AG04450 (cell line): ENCODE measurements at regions not wholly inside any gene's neighbourhood (a gene's known extent, or its start where the extent isn't known, plus 50 kb on each side); places are given as distances from the start of the nearest gene placed in this dataset.

Experiments used
- CTCF ChIA-PET: fragments of 300-600, 350-600 bp; formaldehyde crosslinking; extraction: SDS; loops from one replicate; lab custom pipeline; 2022; ENCODE audit warnings: antibody characterized with exemption, inconsistent platforms; lab: Charles Lee
- POLR2A ChIA-PET: fragments of 350-600 bp; formaldehyde crosslinking; extraction: SDS; loops from one replicate; lab custom pipeline; 2021; ENCODE audit warnings: antibody characterized with exemption, inconsistent platforms; lab: Yijun Ruan, JAX
- DNase-seq: peaks from one replicate; pipeline ENCODE4 v3.0.0-alpha.2; 2011; ENCODE audit warnings: low read depth, low spot score
- H3K27ac ChIP-seq: one replicate; pipeline ENCODE4 v1.5.1; 2012; ENCODE audit warnings: low read depth, low read length, control low read depth
- H3K27me3 ChIP-seq: one replicate; pipeline ENCODE4 v1.6.0; 2012; ENCODE audit warnings: low read length; ENCODE audit not compliant: control insufficient read depth, insufficient read depth
- H3K4me3 ChIP-seq: 2 replicates; pipeline ENCODE4 v1.5.1; 2011; ENCODE audit warnings: mild to moderate bottlenecking, low read depth, low read length, control low read depth
- H3K9me3 ChIP-seq: 2 replicates; pipeline ENCODE4 v1.5.1; 2012; ENCODE audit warnings: low read length; ENCODE audit not compliant: control insufficient read depth, insufficient read depth
- CTCF ChIP-seq: IDR thresholded peaks from 2 replicates; pipeline ENCODE4 v1.5.1; 2011; ENCODE audit warnings: low read depth, low read length, control low read depth, inconsistent platforms

- no peak for DNase-seq
- ChIA-PET POLR2A (no interaction called here), CTCF (no interaction called here)
- no peaks in the 10 kb centered on the region for H3K9me3 ChIP-seq
- no peak overlapping the region for H3K4me3 ChIP-seq
- no peak for TF ChIP-seq CTCF
- H3K27me3 ChIP-seq = no peaks in the 10 kb centered on the region
- no peak overlapping the region for H3K27ac ChIP-seq
Observed at GRCh38 chr5:60148366-60148765, 254.8 kb upstream of the PDE4D start.

GRCh38 chr5:60147791-60148190 is 254.3 kb upstream of the PDE4D start:
- no peak overlapping the region for H3K27ac ChIP-seq
- DNase-seq = no peak
- no peaks in the 10 kb centered on the region for H3K27me3 ChIP-seq
- no peaks in the 10 kb centered on the region for H3K9me3 ChIP-seq
- no peak overlapping the region for H3K4me3 ChIP-seq
- ChIA-PET POLR2A (no interaction called here), CTCF (no interaction called here)
- no peak for TF ChIP-seq CTCF

- Histone ChIP-seq H3K27me3 (no peaks in the 10 kb centered on the region), H3K27ac (no peak overlapping the region), H3K4me3 (no peak overlapping the region), H3K9me3 (no peaks in the 10 kb centered on the region)
- CTCF ChIA-PET = no interaction called here
- no peak for DNase-seq
- TF ChIP-seq CTCF = no peak
- POLR2A ChIA-PET = no interaction called here
Observed at GRCh38 chr5:60143942-60144549, 250.5 kb upstream of the PDE4D start.

GRCh38 chr5:60141119-60141518 is 247.6 kb upstream of the PDE4D start:
- DNase-seq = no peak
- ChIA-PET CTCF (interaction anchor here (0.9 kb wide), 1 partner anchor 328 kb away, joined by 3 read pairs; no protein-coding TSS in a partner anchor), POLR2A (no interaction called here)
- Histone ChIP-seq H3K27me3 (no peaks in the 10 kb centered on the region), H3K27ac (no peak overlapping the region), H3K9me3 (no peaks in the 10 kb centered on the region), H3K4me3 (no peak overlapping the region)
- TF ChIP-seq CTCF = no peak

GRCh38 chr5:60136841-60137240 is 243.3 kb upstream of the PDE4D start:
- H3K27me3 ChIP-seq = no peaks in the 10 kb centered on the region
- DNase-seq = no peak
- no peaks in the 10 kb centered on the region for H3K9me3 ChIP-seq
- ChIA-PET CTCF (no interaction called here), POLR2A (no interaction called here)
- no peak for TF ChIP-seq CTCF
- no peak overlapping the region for H3K27ac ChIP-seq
- no peak overlapping the region for H3K4me3 ChIP-seq
